GM23248 (cell line): ENCODE measurements at regions not wholly inside any gene's neighbourhood (a gene's known extent, or its start where the extent isn't known, plus 50 kb on each side); places are given as distances from the start of the nearest gene placed in this dataset.

Experiments
- EZH2 ChIP-seq: fragments of 200-600 bp; sonication (generic); IDR thresholded peaks from 2 replicates; pipeline ENCODE4 v1.6.1; 2018; ENCODE audit warnings: antibody characterized with exemption, mild to moderate bottlenecking; ENCODE audit not compliant: insufficient read depth, poor library complexity, severe bottlenecking
- EZH2phosphoT487 ChIP-seq: fragments of 200-600 bp; sonication (generic); IDR thresholded peaks from 2 replicates; pipeline ENCODE4 v1.6.1; 2018; ENCODE audit warnings: antibody characterized with exemption, moderate library complexity, mild to moderate bottlenecking, low read depth; ENCODE audit not compliant: insufficient read depth

- TF ChIP-seq EZH2 (no peak), EZH2phosphoT487 (no peak)
Observed at GRCh38 chr3:72480366-72480765, 367.9 kb downstream of the SHQ1 start.
